Omental fat pad (tissue), 3 donors: ENCODE measurements at regions not wholly inside any gene's neighbourhood (a gene's known extent, or its start where the extent isn't known, plus 50 kb on each side); places are given as distances from the start of the nearest gene placed in this dataset.

Experiments
- ATAC-seq: fragments of 150-250 bp; one replicate; pipeline ENCODE4 v1.9.1; 2016; ENCODE audit warnings: mild to moderate bottlenecking, moderate library complexity; ENCODE audit not compliant: low FRiP score
- DNase-seq: peaks from one replicate; pipeline ENCODE4 v3.0.0-alpha.2; 2019; ENCODE audit warnings: low spot score
- TF ChIP-seq, protein P1 (sequence below), 3 donors: fragments of 450-650 bp; IDR thresholded peaks; one replicate each; pipeline ENCODE4 v1.5.1; 2016 to 2017; ENCODE audit warnings: antibody characterized with exemption in 3 of 3, mild to moderate bottlenecking in 3 of 3, moderate library complexity in 2 of 3

DNA sequence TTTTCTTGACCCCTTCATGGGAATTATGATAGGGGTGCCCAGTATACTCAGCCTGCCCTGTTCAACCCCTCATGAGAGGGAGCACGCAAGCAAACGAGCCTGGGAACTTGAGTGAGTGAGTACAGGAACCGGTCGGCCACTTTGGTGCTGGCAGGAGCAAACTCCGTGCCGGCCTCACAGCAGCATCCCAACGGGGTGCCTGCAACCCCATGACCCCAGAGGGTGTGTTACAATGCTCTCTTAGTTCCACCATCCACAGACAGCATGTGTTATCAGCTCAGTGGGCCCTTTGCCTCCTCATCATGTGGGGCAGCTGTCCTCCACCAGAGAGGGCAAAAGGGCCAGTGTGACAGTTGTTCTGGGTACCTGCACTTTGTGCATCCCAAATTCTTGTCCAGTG lies 289.8 kb downstream of the FRK start:
- TF ChIP-seq, protein P1, sequence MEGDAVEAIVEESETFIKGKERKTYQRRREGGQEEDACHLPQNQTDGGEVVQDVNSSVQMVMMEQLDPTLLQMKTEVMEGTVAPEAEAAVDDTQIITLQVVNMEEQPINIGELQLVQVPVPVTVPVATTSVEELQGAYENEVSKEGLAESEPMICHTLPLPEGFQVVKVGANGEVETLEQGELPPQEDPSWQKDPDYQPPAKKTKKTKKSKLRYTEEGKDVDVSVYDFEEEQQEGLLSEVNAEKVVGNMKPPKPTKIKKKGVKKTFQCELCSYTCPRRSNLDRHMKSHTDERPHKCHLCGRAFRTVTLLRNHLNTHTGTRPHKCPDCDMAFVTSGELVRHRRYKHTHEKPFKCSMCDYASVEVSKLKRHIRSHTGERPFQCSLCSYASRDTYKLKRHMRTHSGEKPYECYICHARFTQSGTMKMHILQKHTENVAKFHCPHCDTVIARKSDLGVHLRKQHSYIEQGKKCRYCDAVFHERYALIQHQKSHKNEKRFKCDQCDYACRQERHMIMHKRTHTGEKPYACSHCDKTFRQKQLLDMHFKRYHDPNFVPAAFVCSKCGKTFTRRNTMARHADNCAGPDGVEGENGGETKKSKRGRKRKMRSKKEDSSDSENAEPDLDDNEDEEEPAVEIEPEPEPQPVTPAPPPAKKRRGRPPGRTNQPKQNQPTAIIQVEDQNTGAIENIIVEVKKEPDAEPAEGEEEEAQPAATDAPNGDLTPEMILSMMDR (IDR thresholded peaks at IDR 0.05): no peak
- ATAC-seq (no peak), DNase-seq (no peak)

DNA sequence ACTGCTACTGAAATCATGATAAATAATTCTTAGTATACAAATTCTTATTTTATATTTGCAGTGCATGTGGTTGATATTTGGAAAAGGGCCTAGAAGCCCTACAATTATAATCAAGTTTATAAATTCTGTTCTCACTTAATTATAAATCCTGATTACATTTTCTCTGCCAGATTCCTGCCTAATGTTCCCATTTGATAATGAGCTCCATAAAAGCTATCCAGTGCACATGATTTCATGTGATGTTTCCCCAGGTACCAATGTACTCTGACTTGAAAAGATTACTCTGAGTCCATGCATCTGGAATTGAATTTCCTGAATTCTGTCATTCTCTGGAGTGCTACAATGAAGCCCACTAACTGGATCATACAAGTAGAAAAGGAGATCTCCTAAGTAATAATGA lies 292.2 kb downstream of the FRK start:
- DNase-seq: no peak
- TF ChIP-seq, protein P1 (IDR thresholded peaks at IDR 0.05): no peak
- ATAC-seq: no peak

DNA sequence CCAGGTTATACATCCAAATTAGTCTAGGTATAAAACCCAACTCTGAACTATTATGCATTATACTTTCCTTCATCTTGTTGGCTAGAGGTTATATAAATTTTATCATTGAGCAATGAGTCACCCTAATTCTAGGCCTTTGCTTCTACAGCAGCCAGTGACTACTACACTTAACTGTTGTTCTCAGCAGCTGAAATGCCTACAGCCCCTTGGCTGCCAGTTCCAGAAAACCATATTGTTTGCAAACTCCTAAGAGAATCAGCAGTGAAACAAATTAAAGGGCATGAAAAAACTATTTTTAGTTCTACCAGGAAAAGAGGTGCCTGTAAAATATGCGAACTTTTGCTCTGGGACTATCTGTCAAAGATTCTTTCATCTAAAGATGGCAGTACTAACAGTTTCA lies 292.8 kb downstream of the FRK start:
- DNase-seq: no peak
- ATAC-seq: no peak
- TF ChIP-seq, protein P1 (IDR thresholded peaks at IDR 0.05): no peak

DNA sequence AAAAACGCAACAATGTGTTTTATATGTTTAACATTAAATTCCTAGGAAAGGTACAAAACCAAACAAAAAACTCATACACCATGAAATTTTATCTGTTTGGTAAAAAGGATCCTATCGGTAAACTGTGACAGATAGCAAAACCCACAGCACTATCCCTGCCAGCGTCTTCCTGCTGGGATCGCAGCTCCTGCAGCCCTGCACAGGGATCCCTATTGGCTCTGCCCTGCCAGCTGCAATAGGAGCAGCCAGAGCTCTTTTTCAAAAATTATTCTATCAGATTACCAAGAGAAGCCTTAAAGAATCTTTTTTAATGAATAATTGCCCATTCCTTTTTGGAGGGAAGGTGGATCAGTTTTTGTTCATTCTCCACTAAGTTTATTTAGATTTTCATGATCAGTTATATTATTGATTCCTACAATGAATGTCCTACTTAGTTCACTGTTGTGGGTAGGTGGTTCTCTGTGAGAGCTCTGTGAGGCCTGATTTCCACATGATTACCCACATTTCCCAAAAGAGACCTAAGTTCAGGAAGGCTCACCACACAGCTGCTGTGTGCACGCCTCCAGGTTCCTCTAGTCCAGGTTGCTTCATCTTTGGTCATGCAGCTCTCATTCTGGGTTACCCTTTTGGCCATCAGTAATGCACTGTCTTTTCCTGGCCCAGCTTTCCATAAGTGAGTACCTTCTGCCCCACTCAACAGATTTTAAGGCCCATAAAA lies 293.8 kb downstream of the FRK start:
- DNase-seq (no peak), ATAC-seq (no peak)
- TF ChIP-seq, protein P1 (IDR thresholded peaks at IDR 0.05): no peak

DNA sequence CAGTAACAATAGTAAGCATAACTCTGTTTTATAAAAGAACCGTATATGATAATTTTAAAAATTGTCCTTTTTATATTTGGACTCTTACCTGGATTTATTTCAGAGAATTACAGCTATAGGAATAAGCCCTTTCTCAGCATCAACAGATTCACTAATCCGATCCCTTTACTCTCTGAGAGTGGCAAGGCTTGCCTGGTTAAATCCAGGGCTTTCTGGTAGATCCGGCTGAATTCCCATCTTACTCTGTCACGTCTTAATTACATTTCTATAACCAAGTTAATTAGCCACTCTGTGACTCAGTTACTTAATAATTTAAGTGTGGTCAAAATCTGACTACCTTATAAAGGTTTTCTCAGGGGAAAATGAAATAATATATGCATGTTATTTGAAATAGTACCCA lies 294.7 kb downstream of the FRK start:
- TF ChIP-seq, protein P1 (IDR thresholded peaks at IDR 0.05): no peak
- DNase-seq (no peak), ATAC-seq (no peak)

DNA sequence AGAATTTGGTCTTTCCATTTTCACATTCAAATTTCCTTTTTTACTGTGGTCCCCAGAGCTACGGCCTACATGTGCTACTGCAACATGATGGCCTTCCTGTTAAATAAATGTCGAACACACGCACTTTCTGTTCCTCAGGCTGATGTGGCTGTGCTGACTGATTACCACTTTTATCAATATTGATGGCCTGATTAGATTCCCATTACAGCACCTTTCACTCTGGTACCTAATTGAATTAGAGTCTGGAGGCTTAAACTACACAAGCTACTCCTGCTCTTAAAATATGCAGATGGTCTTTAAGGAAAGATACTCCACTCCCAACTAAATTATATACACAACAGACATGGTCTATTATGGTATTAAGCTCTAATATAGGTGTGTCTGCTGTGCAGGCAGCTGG lies 301.6 kb downstream of the FRK start:
- ATAC-seq: no peak
- no peak for DNase-seq
- TF ChIP-seq, protein P1 (IDR thresholded peaks at IDR 0.05): no peak

DNA sequence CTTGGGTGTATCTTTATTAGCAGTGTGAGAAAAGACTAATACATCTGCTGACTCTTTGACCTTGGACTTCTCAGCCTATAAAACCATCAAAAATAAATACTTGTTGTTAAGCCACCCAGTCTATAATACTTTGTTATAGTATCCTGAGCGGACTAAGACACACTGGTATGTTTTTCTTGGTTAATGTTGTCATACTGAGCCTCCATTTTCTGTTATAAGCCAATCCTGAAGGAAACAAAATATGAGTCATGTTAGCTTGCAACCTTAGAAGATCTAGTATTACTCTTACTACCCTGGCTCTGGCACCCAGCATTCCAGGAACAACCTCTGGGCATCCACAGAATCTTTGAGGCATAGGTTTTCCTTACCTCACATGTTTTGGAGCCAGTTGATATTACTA lies 307.2 kb downstream of the FRK start:
- no peak for DNase-seq
- ATAC-seq: no peak
- TF ChIP-seq, protein P1 (IDR thresholded peaks at IDR 0.05): no peak
